ENCODE measurements at regions not wholly inside any gene's neighbourhood (a gene's known extent, or its start where the extent isn't known, plus 50 kb on each side); places are given as distances from the start of the nearest gene placed in this dataset.

DNA sequence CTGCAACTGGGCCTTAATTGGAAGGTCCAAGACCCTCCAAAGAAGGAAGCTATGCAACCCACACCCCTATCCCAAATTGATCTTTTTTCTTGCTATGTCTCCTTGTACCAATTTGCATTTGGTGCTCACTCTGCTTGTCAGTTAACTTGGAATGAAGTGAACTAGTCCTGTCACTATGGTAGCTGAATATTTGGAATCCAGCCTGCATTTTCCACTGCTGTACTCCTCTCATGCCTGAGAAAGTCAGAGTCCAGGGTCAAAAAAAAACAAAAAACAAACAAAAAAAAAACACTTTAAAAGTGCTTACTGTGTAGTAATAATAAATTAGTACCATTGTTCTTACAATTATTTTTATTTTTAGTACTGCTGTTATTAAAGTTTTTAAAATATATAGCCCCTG, 462.8 kb upstream of the SLC8A1 start:
- TF ChIP-seq, protein P1, sequence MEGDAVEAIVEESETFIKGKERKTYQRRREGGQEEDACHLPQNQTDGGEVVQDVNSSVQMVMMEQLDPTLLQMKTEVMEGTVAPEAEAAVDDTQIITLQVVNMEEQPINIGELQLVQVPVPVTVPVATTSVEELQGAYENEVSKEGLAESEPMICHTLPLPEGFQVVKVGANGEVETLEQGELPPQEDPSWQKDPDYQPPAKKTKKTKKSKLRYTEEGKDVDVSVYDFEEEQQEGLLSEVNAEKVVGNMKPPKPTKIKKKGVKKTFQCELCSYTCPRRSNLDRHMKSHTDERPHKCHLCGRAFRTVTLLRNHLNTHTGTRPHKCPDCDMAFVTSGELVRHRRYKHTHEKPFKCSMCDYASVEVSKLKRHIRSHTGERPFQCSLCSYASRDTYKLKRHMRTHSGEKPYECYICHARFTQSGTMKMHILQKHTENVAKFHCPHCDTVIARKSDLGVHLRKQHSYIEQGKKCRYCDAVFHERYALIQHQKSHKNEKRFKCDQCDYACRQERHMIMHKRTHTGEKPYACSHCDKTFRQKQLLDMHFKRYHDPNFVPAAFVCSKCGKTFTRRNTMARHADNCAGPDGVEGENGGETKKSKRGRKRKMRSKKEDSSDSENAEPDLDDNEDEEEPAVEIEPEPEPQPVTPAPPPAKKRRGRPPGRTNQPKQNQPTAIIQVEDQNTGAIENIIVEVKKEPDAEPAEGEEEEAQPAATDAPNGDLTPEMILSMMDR (IDR thresholded peaks at IDR 0.05), result no peak
- no peak for TF ChIP-seq EP300 (IDR thresholded peaks at IDR 0.05)
- TF ChIP-seq POLR2A (IDR thresholded peaks at IDR 0.05), result no peak
